HG03460 (cell line): ENCODE measurements at regions not wholly inside any gene's neighbourhood (a gene's known extent, or its start where the extent isn't known, plus 50 kb on each side); places are given as distances from the start of the nearest gene placed in this dataset.

Experiments
- ATAC-seq: cut with Tn5 transposase; IDR thresholded peaks from one replicate; pipeline ENCODE4 v1.9.1; 2021; ENCODE audit not compliant: unreplicated experiment

- ATAC-seq, result no peak
Observed at GRCh38 chr15:96087180-96087884, 243.2 kb upstream of the NR2F2 start.

GRCh38 chr15:96088650-96089049 is 241.8 kb upstream of the NR2F2 start:
- ATAC-seq, result no peak

GRCh38 chr15:96089405-96090058 is 241.0 kb upstream of the NR2F2 start:
- no peak for ATAC-seq

- ATAC-seq, result no peak
Observed at GRCh38 chr15:96092186-96092585, 238.3 kb upstream of the NR2F2 start.

GRCh38 chr15:96093063-96093462 is 237.4 kb upstream of the NR2F2 start:
- no peak for ATAC-seq

GRCh38 chr15:96097661-96098060 is 232.8 kb upstream of the NR2F2 start:
- no peak for ATAC-seq

- ATAC-seq, result no peak
Observed at GRCh38 chr15:96102631-96103030, 227.9 kb upstream of the NR2F2 start.

GRCh38 chr15:96106181-96106580 is 224.3 kb upstream of the NR2F2 start:
- no peak for ATAC-seq

GRCh38 chr15:96106628-96107027 is 223.9 kb upstream of the NR2F2 start:
- no peak for ATAC-seq

- ATAC-seq, result no peak
Observed at GRCh38 chr15:96107916-96108315, 222.6 kb upstream of the NR2F2 start.

- no peak for ATAC-seq
Observed at GRCh38 chr15:96108405-96108804, 222.1 kb upstream of the NR2F2 start.

- no peak for ATAC-seq
Observed at GRCh38 chr15:96109820-96110219, 220.7 kb upstream of the NR2F2 start.

GRCh38 chr15:96112018-96112417 is 218.5 kb upstream of the NR2F2 start:
- no peak for ATAC-seq

GRCh38 chr15:96115642-96116041 is 214.9 kb upstream of the NR2F2 start:
- peak; percentile 59 for ATAC-seq

- no peak for ATAC-seq
Observed at GRCh38 chr15:96117270-96117669, 213.2 kb upstream of the NR2F2 start.

- ATAC-seq, result no peak
Observed at GRCh38 chr15:96119734-96120133, 210.8 kb upstream of the NR2F2 start.

- ATAC-seq, result no peak
Observed at GRCh38 chr15:96121086-96121920, 209.2 kb upstream of the NR2F2 start.

GRCh38 chr15:96122077-96123027 is 208.1 kb upstream of the NR2F2 start:
- no peak for ATAC-seq

- ATAC-seq, result no peak
Observed at GRCh38 chr15:96123028-96123400, 207.5 kb upstream of the NR2F2 start.

GRCh38 chr15:96123630-96124187 is 206.8 kb upstream of the NR2F2 start:
- ATAC-seq, result no peak
